Progenitor cell of endocrine pancreas (in vitro differentiated cells): ENCODE measurements at regions not wholly inside any gene's neighbourhood (a gene's known extent, or its start where the extent isn't known, plus 50 kb on each side); places are given as distances from the start of the nearest gene placed in this dataset.

Experiments used
- DNase-seq: peaks from one replicate; pipeline ENCODE4 v3.0.0; 2021; ENCODE audit warnings: low spot score; ENCODE audit not compliant: unreplicated experiment
- H3K27ac Mint-ChIP-seq: 2 replicates; pipeline ENCODE4 v1.8.0; 2021; ENCODE audit warnings: mild to moderate bottlenecking, moderate library complexity, mixed read lengths
- H3K27me3 Mint-ChIP-seq: 2 replicates; pipeline ENCODE4 v1.8.0; 2021; ENCODE audit warnings: mixed read lengths
- H3K36me3 Mint-ChIP-seq: 2 replicates; pipeline ENCODE4 v1.8.0; 2022; ENCODE audit warnings: mixed read lengths; ENCODE audit not compliant: insufficient read depth
- H3K4me1 Mint-ChIP-seq: 2 replicates; pipeline ENCODE4 v1.8.0; 2021; ENCODE audit warnings: low read depth, mixed read lengths
- H3K4me3 Mint-ChIP-seq: 2 replicates; pipeline ENCODE4 v1.8.0; 2021; ENCODE audit warnings: low read depth, mild to moderate bottlenecking, moderate library complexity, mixed read lengths
- H3K9me3 Mint-ChIP-seq: 2 replicates; pipeline ENCODE4 v1.8.0; 2021; ENCODE audit warnings: low read depth, mixed read lengths
- CTCF ChIP-seq: fragments of 200-600 bp; sonication (generic); IDR thresholded peaks from one replicate; pipeline ENCODE4 v1.5.0; 2021; ENCODE audit warnings: antibody characterized with exemption, mild to moderate bottlenecking; ENCODE audit not compliant: unreplicated experiment

GRCh38 chr6:11283629-11284028, 51.2 kb upstream of the NEDD9 start:
- H3K27me3 Mint-ChIP-seq: no peaks in the 10 kb centered on the region
- H3K36me3 Mint-ChIP-seq: no peaks in the 10 kb centered on the region
- peaks cover 15% of the 10 kb centered on the region for H3K4me1 Mint-ChIP-seq
- H3K4me3 Mint-ChIP-seq: no peak overlapping the region
- no peak for DNase-seq
- TF ChIP-seq CTCF: no peak
- H3K27ac Mint-ChIP-seq: no peak overlapping the region
- H3K9me3 Mint-ChIP-seq: no peaks in the 10 kb centered on the region

- H3K27me3 Mint-ChIP-seq: no peaks in the 10 kb centered on the region
Measured at GRCh38 chr6:11282875-11283274, 50.4 kb upstream of the NEDD9 start.

More at GRCh38 chr6:11282875-11283274, 50.4 kb upstream of the NEDD9 start:
- H3K36me3 Mint-ChIP-seq: no peaks in the 10 kb centered on the region
- no peaks in the 10 kb centered on the region for H3K9me3 Mint-ChIP-seq
- no peak overlapping the region for H3K4me3 Mint-ChIP-seq
- H3K4me1 Mint-ChIP-seq: peaks cover 20% of the 10 kb centered on the region
- no peak for TF ChIP-seq CTCF
- no peak overlapping the region for H3K27ac Mint-ChIP-seq
- no peak for DNase-seq
